Erythroblast (primary cell): ENCODE measurements at regions not wholly inside any gene's neighbourhood (a gene's known extent, or its start where the extent isn't known, plus 50 kb on each side); places are given as distances from the start of the nearest gene placed in this dataset.

Source experiments
- GATA1 ChIP-seq: IDR thresholded peaks from 2 replicates; pipeline ENCODE4 v1.6.1; 2011; ENCODE audit warnings: low read depth, mild to moderate bottlenecking, control low read depth, low read length, moderate library complexity
- POLR2A ChIP-seq: IDR thresholded peaks from 2 replicates; pipeline ENCODE4 v1.6.1; 2011; ENCODE audit warnings: mild to moderate bottlenecking, low read length

DNA sequence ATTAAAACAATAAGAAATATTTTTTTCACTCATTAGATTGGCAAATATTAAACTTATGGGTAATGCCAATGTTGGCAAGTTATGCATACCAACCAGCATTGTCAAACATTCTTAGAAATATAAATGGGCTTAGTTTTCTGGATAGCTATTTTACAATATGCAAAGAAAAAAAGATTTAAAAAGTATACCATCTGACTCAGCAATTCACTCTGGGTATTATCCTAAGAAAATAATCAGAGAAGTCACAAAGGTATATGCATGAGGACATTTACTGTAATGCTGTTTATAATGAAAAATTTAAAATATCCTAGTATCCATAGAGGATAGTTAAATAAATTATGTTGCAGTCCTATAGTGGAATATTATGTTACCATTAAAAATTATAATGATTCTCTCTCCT is 57.4 kb upstream of the PTPDC1 start:
- TF ChIP-seq POLR2A (no peak), GATA1 (no peak)
